T-helper 2 cell treated with Interferon-gamma antibody and Interleukin-4, amounts not matched to agents 5 μg/mL and 100 μg/mL, for 36 hours (primary cell): ENCODE measurements at regions not wholly inside any gene's neighbourhood (a gene's known extent, or its start where the extent isn't known, plus 50 kb on each side); places are given as distances from the start of the nearest gene placed in this dataset.
"Not testable (repeated sequence)": the region's sequence is repeated elsewhere in the genome, so short reads cannot be mapped to it uniquely, and the experiment has no call there.

Experiments
- DNase-seq: peaks from one replicate; pipeline ENCODE4 v3.0.0; 2021; ENCODE audit warnings: low spot score
- H3K27ac Mint-ChIP-seq: one replicate; pipeline ENCODE4 v1.8.0; 2021; ENCODE audit warnings: mild to moderate bottlenecking, mixed read lengths
- H3K27me3 Mint-ChIP-seq: one replicate; pipeline ENCODE4 v1.8.0; 2021; ENCODE audit warnings: low read depth, mixed read lengths
- H3K36me3 Mint-ChIP-seq: one replicate; pipeline ENCODE4 v1.8.0; 2021; ENCODE audit warnings: low read depth, mixed read lengths
- H3K4me1 Mint-ChIP-seq: one replicate; pipeline ENCODE4 v1.8.0; 2021; ENCODE audit warnings: low read depth, mixed read lengths
- H3K4me3 Mint-ChIP-seq: one replicate; pipeline ENCODE4 v1.8.0; 2022; ENCODE audit warnings: mild to moderate bottlenecking, moderate library complexity, mixed read lengths
- H3K9me3 Mint-ChIP-seq: one replicate; pipeline ENCODE4 v1.8.0; 2021; ENCODE audit warnings: mixed read lengths

GRCh38 chr12:131220331-131220685, 266.6 kb downstream of the ADGRD1 start:
- Mint-ChIP-seq H3K9me3 (no peaks in the 10 kb centered on the region), H3K4me3 (no peak overlapping the region)

GRCh38 chr12:131221061-131221956, 267.6 kb downstream of the ADGRD1 start:
- Mint-ChIP-seq H3K27me3 (peaks cover 7% of the 10 kb centered on the region), H3K9me3 (no peaks in the 10 kb centered on the region), H3K27ac (no peak overlapping the region), H3K4me3 (no peak overlapping the region), H3K4me1 (peaks cover 8% of the 10 kb centered on the region), H3K36me3 (no peaks in the 10 kb centered on the region)
- DNase-seq, result no peak

More at GRCh38 chr12:131220331-131220685, 266.6 kb downstream of the ADGRD1 start:
- Mint-ChIP-seq H3K27ac (no peak overlapping the region), H3K4me1 (peaks cover 8% of the 10 kb centered on the region), H3K36me3 (no peaks in the 10 kb centered on the region), H3K27me3 (peaks cover 7% of the 10 kb centered on the region)
- no peak for DNase-seq

GRCh38 chr12:131221957-131222328, 268.2 kb downstream of the ADGRD1 start:
- peak overlapping the region; percentile 5 for H3K4me3 Mint-ChIP-seq

GRCh38 chr12:131222329-131223139, 268.8 kb downstream of the ADGRD1 start:
- no peak for DNase-seq
- Mint-ChIP-seq H3K4me1 (peaks cover 6% of the 10 kb centered on the region), H3K36me3 (no peaks in the 10 kb centered on the region), H3K27me3 (peaks cover under 1% of the 10 kb centered on the region), H3K9me3 (no peaks in the 10 kb centered on the region), H3K4me3 (peak overlapping the region; percentile 5), H3K27ac (no peak overlapping the region)

More at GRCh38 chr12:131221957-131222328, 268.2 kb downstream of the ADGRD1 start:
- DNase-seq, result no peak
- Mint-ChIP-seq H3K9me3 (no peaks in the 10 kb centered on the region), H3K27me3 (peaks cover 6% of the 10 kb centered on the region), H3K36me3 (no peaks in the 10 kb centered on the region), H3K4me1 (peaks cover 7% of the 10 kb centered on the region), H3K27ac (no peak overlapping the region)

- no peaks in the 10 kb centered on the region for H3K27me3 Mint-ChIP-seq
- no peaks in the 10 kb centered on the region for H3K9me3 Mint-ChIP-seq
- H3K4me3 Mint-ChIP-seq, result no peak overlapping the region
- H3K27ac Mint-ChIP-seq, result no peak overlapping the region
- H3K4me1 Mint-ChIP-seq, result peaks cover 6% of the 10 kb centered on the region
- no peaks in the 10 kb centered on the region for H3K36me3 Mint-ChIP-seq
- no peak for DNase-seq
These were observed 269.6 kb downstream of the ADGRD1 start for GRCh38 chr12:131223171-131223761.

- DNase-seq, result no peak
These were observed 270.1 kb downstream of the ADGRD1 start for GRCh38 chr12:131223791-131224225.

GRCh38 chr12:131224226-131225065, 270.7 kb downstream of the ADGRD1 start:
- H3K27me3 Mint-ChIP-seq, H3K27ac Mint-ChIP-seq, H3K4me1 Mint-ChIP-seq, H3K9me3 Mint-ChIP-seq, DNase-seq, H3K36me3 Mint-ChIP-seq, H3K4me3 Mint-ChIP-seq: not testable (repeated sequence)

More at GRCh38 chr12:131223791-131224225, 270.1 kb downstream of the ADGRD1 start:
- no peak overlapping the region for H3K4me3 Mint-ChIP-seq
- H3K9me3 Mint-ChIP-seq, result no peaks in the 10 kb centered on the region
- no peaks in the 10 kb centered on the region for H3K27me3 Mint-ChIP-seq
- peaks cover 6% of the 10 kb centered on the region for H3K4me1 Mint-ChIP-seq
- no peak overlapping the region for H3K27ac Mint-ChIP-seq
- no peaks in the 10 kb centered on the region for H3K36me3 Mint-ChIP-seq

GRCh38 chr12:131225066-131225380, 271.3 kb downstream of the ADGRD1 start:
- H3K9me3 Mint-ChIP-seq, H3K4me3 Mint-ChIP-seq, H3K36me3 Mint-ChIP-seq, DNase-seq, H3K27me3 Mint-ChIP-seq, H3K4me1 Mint-ChIP-seq, H3K27ac Mint-ChIP-seq: not testable (repeated sequence)

GRCh38 chr12:131226345-131227265, 272.9 kb downstream of the ADGRD1 start:
- H3K9me3 Mint-ChIP-seq, result no peaks in the 10 kb centered on the region
- H3K4me3 Mint-ChIP-seq, result no peak overlapping the region
- H3K4me1 Mint-ChIP-seq, result peaks cover 6% of the 10 kb centered on the region
- H3K36me3 Mint-ChIP-seq, result no peaks in the 10 kb centered on the region
- H3K27ac Mint-ChIP-seq, result no peak overlapping the region
- H3K27me3 Mint-ChIP-seq, result no peaks in the 10 kb centered on the region
- DNase-seq, result no peak

- H3K4me1 Mint-ChIP-seq, DNase-seq, H3K27me3 Mint-ChIP-seq, H3K27ac Mint-ChIP-seq, H3K9me3 Mint-ChIP-seq, H3K36me3 Mint-ChIP-seq, H3K4me3 Mint-ChIP-seq: not testable (repeated sequence)
These were observed 273.9 kb downstream of the ADGRD1 start for GRCh38 chr12:131227641-131228040.

- H3K27me3 Mint-ChIP-seq, DNase-seq, H3K27ac Mint-ChIP-seq, H3K9me3 Mint-ChIP-seq, H3K4me1 Mint-ChIP-seq, H3K4me3 Mint-ChIP-seq, H3K36me3 Mint-ChIP-seq: not testable (repeated sequence)
These were observed 275.3 kb downstream of the ADGRD1 start for GRCh38 chr12:131229079-131229425.

- Mint-ChIP-seq H3K4me1 (no peaks in the 10 kb centered on the region), H3K27me3 (no peaks in the 10 kb centered on the region), H3K36me3 (no peaks in the 10 kb centered on the region), H3K27ac (no peak overlapping the region), H3K9me3 (no peaks in the 10 kb centered on the region), H3K4me3 (no peak overlapping the region)
- DNase-seq, result no peak
These were observed 276.0 kb downstream of the ADGRD1 start for GRCh38 chr12:131229426-131230339.
